Tibial artery (tissue), 4 donors: ENCODE measurements at regions not wholly inside any gene's neighbourhood (a gene's known extent, or its start where the extent isn't known, plus 50 kb on each side); places are given as distances from the start of the nearest gene placed in this dataset.

Experiments
- DNase-seq, 2 donors: peaks; one replicate each; pipeline ENCODE4 v3.0.0-alpha.2; 2019
- H3K27ac ChIP-seq, 2 donors: fragments of 200-600 bp; sonication (generic) in 1 of 2; 1 replicate in 1 of 2; 2 replicates in 1 of 2; pipeline ENCODE4 v1.5.1; 2018 to 2019; ENCODE audit warnings: mild to moderate bottlenecking in 1 of 2
- H3K27me3 ChIP-seq, 2 donors: fragments of 200-600 bp; sonication (generic) in 1 of 2; one replicate each; pipeline versions ENCODE4 v1.5.1 to v1.6.0; 2016 to 2019
- H3K36me3 ChIP-seq, 3 donors: fragments of 200-600 bp; sonication (generic) in 2 of 3; one replicate each; pipeline ENCODE4 v1.5.1; 2016 to 2019; ENCODE audit warnings: mild to moderate bottlenecking in 2 of 3
- H3K4me1 ChIP-seq, 4 donors: fragments of 200-600 bp; sonication (generic) in 2 of 4; 1 replicate in 3 of 4; 2 replicates in 1 of 4; pipeline ENCODE4 v1.5.1; 2016 to 2019
- H3K4me3 ChIP-seq, 2 donors: fragments of 200-600 bp; sonication (generic) in 1 of 2; 1 replicate in 1 of 2; 2 replicates in 1 of 2; pipeline ENCODE4 v1.5.1; 2018 to 2019; ENCODE audit warnings: mild to moderate bottlenecking in 2 of 2
- H3K9me3 ChIP-seq, 3 donors: fragments of 200-600 bp; sonication (generic) in 1 of 3; one replicate each; pipeline ENCODE4 v1.5.1; 2016 to 2019
- intact Hi-C: fragments of 100-400 bp; cut with DNase I; formaldehyde crosslinking; loops from one replicate; pipeline ENCODE4 v1.15.0; 2023; ENCODE audit warnings: low total_unique reads
- TF ChIP-seq, protein P1 (sequence below), 2 experiments: fragments of 200-600 bp in 1 of 2; fragments of 450-650 bp in 1 of 2; IDR thresholded peaks; one replicate each; pipeline ENCODE4 v1.5.1; 2017 to 2019; ENCODE audit warnings: antibody characterized with exemption in 2 of 2, mild to moderate bottlenecking in 1 of 2, moderate library complexity in 1 of 2

DNA sequence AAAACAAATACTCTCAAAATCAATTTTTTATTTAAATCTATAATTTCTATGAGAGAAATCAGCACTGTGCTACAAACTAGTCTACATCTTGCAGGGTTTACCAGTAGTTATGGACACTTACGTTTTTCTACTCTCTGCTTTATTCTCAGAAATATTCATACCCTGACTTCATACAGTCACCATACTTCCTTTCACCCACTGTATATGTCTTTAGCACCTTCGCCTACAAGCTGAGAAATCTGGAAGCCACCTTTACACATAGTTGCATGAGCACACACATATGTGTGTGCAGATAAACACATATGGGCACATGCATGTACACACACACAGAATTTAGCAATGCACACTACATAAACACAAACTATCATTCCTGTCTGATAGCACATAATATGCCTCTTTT, 177.0 kb downstream of the ST8SIA4 start:
- H3K36me3 ChIP-seq, result no peaks in the 10 kb centered on the region
- H3K27me3 ChIP-seq, result no peaks in the 10 kb centered on the region
- intact Hi-C loops, result no loop called here
- no peak overlapping the region for H3K4me3 ChIP-seq
- no peaks in the 10 kb centered on the region for H3K9me3 ChIP-seq
- H3K4me1 ChIP-seq, result no peaks in the 10 kb centered on the region
- TF ChIP-seq, protein P1, sequence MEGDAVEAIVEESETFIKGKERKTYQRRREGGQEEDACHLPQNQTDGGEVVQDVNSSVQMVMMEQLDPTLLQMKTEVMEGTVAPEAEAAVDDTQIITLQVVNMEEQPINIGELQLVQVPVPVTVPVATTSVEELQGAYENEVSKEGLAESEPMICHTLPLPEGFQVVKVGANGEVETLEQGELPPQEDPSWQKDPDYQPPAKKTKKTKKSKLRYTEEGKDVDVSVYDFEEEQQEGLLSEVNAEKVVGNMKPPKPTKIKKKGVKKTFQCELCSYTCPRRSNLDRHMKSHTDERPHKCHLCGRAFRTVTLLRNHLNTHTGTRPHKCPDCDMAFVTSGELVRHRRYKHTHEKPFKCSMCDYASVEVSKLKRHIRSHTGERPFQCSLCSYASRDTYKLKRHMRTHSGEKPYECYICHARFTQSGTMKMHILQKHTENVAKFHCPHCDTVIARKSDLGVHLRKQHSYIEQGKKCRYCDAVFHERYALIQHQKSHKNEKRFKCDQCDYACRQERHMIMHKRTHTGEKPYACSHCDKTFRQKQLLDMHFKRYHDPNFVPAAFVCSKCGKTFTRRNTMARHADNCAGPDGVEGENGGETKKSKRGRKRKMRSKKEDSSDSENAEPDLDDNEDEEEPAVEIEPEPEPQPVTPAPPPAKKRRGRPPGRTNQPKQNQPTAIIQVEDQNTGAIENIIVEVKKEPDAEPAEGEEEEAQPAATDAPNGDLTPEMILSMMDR (IDR thresholded peaks at IDR 0.05), result no peak
- H3K27ac ChIP-seq, result no peak overlapping the region
- no peak for DNase-seq

DNA sequence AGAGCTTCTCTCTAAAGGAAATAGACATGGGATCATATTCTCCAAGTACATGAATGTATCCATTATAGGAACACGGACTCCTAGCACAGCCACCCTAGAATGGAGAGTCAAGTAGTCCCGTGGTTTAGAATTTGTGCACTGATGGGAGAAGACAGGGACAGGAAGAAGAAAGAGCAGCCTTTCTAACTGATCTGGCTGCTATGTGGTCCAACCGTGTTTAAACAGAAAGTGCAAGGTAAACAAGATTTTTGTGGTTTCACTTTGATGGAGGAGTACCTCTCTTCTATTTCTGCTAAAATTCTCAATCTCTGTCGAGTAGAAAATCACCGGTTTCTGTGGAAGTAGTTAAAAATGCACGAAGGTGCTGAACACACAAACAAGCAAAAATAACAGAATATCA, 171.3 kb downstream of the ST8SIA4 start:
- intact Hi-C loops, result no loop called here
- no peak overlapping the region for H3K27ac ChIP-seq
- H3K36me3 ChIP-seq, result no peaks in the 10 kb centered on the region
- DNase-seq, result no peak
- no peaks in the 10 kb centered on the region for H3K4me1 ChIP-seq
- H3K27me3 ChIP-seq, result no peaks in the 10 kb centered on the region
- no peak overlapping the region for H3K4me3 ChIP-seq
- no peaks in the 10 kb centered on the region for H3K9me3 ChIP-seq
- TF ChIP-seq, protein P1 (IDR thresholded peaks at IDR 0.05), result no peak

DNA sequence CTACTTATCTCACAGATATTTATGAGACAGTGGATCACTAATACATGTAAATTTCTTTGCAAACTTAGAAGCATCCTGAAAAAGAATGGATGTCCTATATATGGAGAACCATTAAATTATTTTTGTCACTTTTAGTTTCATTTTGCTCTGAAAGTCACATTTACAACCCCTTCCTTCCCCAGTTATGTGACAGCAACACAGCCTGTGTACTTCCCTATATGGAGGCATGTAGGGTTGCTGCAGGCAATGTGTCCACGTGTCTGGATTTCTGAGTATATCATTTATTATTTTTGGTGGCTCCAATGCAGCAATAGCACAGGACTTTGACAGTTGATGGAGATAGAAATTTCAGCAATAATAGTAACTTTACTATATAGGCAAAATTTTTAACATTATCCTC, 156.4 kb downstream of the ST8SIA4 start:
- Histone ChIP-seq H3K27ac (no peak overlapping the region), H3K9me3 (no peaks in the 10 kb centered on the region), H3K4me3 (no peak overlapping the region), H3K4me1 (no peaks in the 10 kb centered on the region), H3K27me3 (no peaks in the 10 kb centered on the region), H3K36me3 (no peaks in the 10 kb centered on the region)
- intact Hi-C loops, result no loop called here
- TF ChIP-seq, protein P1 (IDR thresholded peaks at IDR 0.05), result no peak
- DNase-seq, result no peak

DNA sequence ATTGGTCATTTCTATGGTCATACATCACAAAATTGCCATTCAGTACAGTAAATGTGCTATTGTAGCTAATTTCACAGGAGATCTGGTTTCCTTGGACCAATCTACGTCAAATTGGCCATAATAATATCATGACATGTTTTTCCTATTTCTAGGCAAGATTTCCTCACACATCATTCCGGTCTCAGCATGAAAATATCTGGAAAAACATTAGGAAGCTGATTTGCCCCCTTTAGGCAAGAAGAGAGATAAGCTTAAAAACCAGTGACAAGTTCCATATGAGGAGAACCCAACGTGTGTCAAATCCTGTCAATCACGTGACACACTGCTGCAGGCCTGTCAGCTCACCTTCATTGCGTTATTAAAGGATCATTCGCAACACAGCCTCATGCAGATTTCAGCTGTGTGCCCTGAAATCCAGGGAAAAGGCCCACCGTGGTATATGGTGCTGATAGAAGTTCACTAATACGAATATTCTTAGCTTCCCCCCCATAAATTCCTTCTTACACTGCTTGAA, 153.3 kb downstream of the ST8SIA4 start:
- no peaks in the 10 kb centered on the region for H3K4me1 ChIP-seq
- H3K4me3 ChIP-seq, result no peak overlapping the region
- DNase-seq, result no peak
- H3K9me3 ChIP-seq, result no peaks in the 10 kb centered on the region
- H3K27me3 ChIP-seq, result no peaks in the 10 kb centered on the region
- no peak overlapping the region for H3K27ac ChIP-seq
- intact Hi-C loops, result no loop called here
- TF ChIP-seq, protein P1 (IDR thresholded peaks at IDR 0.05), result no peak
- H3K36me3 ChIP-seq, result no peaks in the 10 kb centered on the region

DNA sequence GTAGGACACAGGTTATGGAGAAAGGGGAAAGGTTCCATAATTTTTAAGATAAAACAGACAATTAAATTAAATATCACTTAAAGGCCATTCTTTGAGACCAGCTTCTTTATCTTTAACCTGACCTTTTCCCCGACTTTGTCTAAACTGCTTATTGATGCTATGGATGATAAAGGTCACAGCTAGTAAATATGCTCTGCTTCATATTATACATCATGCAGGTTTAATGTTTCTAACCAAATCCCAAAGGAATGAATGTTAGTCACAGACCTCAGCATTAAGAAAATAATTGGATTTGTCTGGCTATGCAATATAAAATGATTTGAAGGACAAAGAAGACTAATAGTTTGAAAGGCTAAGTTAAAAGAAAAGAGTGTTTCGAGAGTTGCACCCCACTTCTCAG, 147.6 kb downstream of the ST8SIA4 start:
- intact Hi-C loops, result no loop called here
- H3K27me3 ChIP-seq, result no peaks in the 10 kb centered on the region
- H3K4me3 ChIP-seq, result no peak overlapping the region
- H3K9me3 ChIP-seq, result no peaks in the 10 kb centered on the region
- H3K27ac ChIP-seq, result no peak overlapping the region
- H3K4me1 ChIP-seq, result no peaks in the 10 kb centered on the region
- DNase-seq, result no peak
- TF ChIP-seq, protein P1 (IDR thresholded peaks at IDR 0.05), result no peak
- H3K36me3 ChIP-seq, result no peaks in the 10 kb centered on the region
